Tibial artery (tissue), 4 donors: ENCODE measurements at regions not wholly inside any gene's neighbourhood (a gene's known extent, or its start where the extent isn't known, plus 50 kb on each side); places are given as distances from the start of the nearest gene placed in this dataset.

ENCODE experiments used
- DNase-seq, 2 donors: peaks; one replicate each; pipeline ENCODE4 v3.0.0-alpha.2; 2019
- H3K27ac ChIP-seq, 2 donors: fragments of 200-600 bp; sonication (generic) in 1 of 2; 1 replicate in 1 of 2; 2 replicates in 1 of 2; pipeline ENCODE4 v1.5.1; 2018 to 2019; ENCODE audit warnings: mild to moderate bottlenecking in 1 of 2
- H3K27me3 ChIP-seq, 2 donors: fragments of 200-600 bp; sonication (generic) in 1 of 2; one replicate each; pipeline versions ENCODE4 v1.5.1 to v1.6.0; 2016 to 2019
- H3K36me3 ChIP-seq, 3 donors: fragments of 200-600 bp; sonication (generic) in 2 of 3; one replicate each; pipeline ENCODE4 v1.5.1; 2016 to 2019; ENCODE audit warnings: mild to moderate bottlenecking in 2 of 3
- H3K4me1 ChIP-seq, 4 donors: fragments of 200-600 bp; sonication (generic) in 2 of 4; 1 replicate in 3 of 4; 2 replicates in 1 of 4; pipeline ENCODE4 v1.5.1; 2016 to 2019
- H3K4me3 ChIP-seq, 2 donors: fragments of 200-600 bp; sonication (generic) in 1 of 2; 1 replicate in 1 of 2; 2 replicates in 1 of 2; pipeline ENCODE4 v1.5.1; 2018 to 2019; ENCODE audit warnings: mild to moderate bottlenecking in 2 of 2
- H3K9me3 ChIP-seq, 3 donors: fragments of 200-600 bp; sonication (generic) in 1 of 3; one replicate each; pipeline ENCODE4 v1.5.1; 2016 to 2019
- CTCF ChIP-seq, 2 experiments: fragments of 200-600 bp in 1 of 2; fragments of 450-650 bp in 1 of 2; IDR thresholded peaks; one replicate each; pipeline ENCODE4 v1.5.1; 2017 to 2019; ENCODE audit warnings: antibody characterized with exemption in 2 of 2, mild to moderate bottlenecking in 1 of 2, moderate library complexity in 1 of 2
- intact Hi-C: fragments of 100-400 bp; cut with DNase I; formaldehyde crosslinking; loops from one replicate; pipeline ENCODE4 v1.15.0; 2023; ENCODE audit warnings: low total_unique reads

GRCh38 chr1:239184561-239185244 is 201.7 kb upstream of the CHRM3 start:
- Histone ChIP-seq H3K27me3 (no peaks in the 10 kb centered on the region), H3K36me3 (no peaks in the 10 kb centered on the region), H3K4me1 (no peaks in the 10 kb centered on the region), H3K9me3 (no peaks in the 10 kb centered on the region), H3K27ac (no peak overlapping the region), H3K4me3 (no peak overlapping the region)
- no peak for DNase-seq
- no peak for TF ChIP-seq CTCF (IDR thresholded peaks at IDR 0.05)
- intact Hi-C loops: no loop called here

GRCh38 chr1:239178961-239179360 is 207.4 kb upstream of the CHRM3 start:
- intact Hi-C loops: no loop called here
- no peaks in the 10 kb centered on the region for H3K36me3 ChIP-seq

GRCh38 chr1:239174880-239175279 is 211.5 kb upstream of the CHRM3 start:
- no peaks in the 10 kb centered on the region for H3K4me1 ChIP-seq
- no peak for DNase-seq
- no peak overlapping the region for H3K4me3 ChIP-seq
- no peaks in the 10 kb centered on the region for H3K9me3 ChIP-seq
- no peaks in the 10 kb centered on the region for H3K36me3 ChIP-seq
- no peak for TF ChIP-seq CTCF (IDR thresholded peaks at IDR 0.05)
- no peak overlapping the region for H3K27ac ChIP-seq
- intact Hi-C loops: no loop called here
- no peaks in the 10 kb centered on the region for H3K27me3 ChIP-seq

More at GRCh38 chr1:239178961-239179360, 207.4 kb upstream of the CHRM3 start:
- no peak for TF ChIP-seq CTCF (IDR thresholded peaks at IDR 0.05)
- Histone ChIP-seq H3K4me3 (no peak overlapping the region), H3K4me1 (no peaks in the 10 kb centered on the region), H3K27ac (no peak overlapping the region), H3K9me3 (no peaks in the 10 kb centered on the region), H3K27me3 (no peaks in the 10 kb centered on the region)
- no peak for DNase-seq

GRCh38 chr1:239170828-239171227 is 215.5 kb upstream of the CHRM3 start:
- TF ChIP-seq CTCF (IDR thresholded peaks at IDR 0.05): no peak
- DNase-seq: no peak
- H3K27ac ChIP-seq: no peak overlapping the region
- H3K27me3 ChIP-seq: no peaks in the 10 kb centered on the region
- H3K9me3 ChIP-seq: peaks cover 0 to 13% (median 0%) of the 10 kb centered on the region in 3 donors
- no peaks in the 10 kb centered on the region for H3K4me1 ChIP-seq
- no peak overlapping the region for H3K4me3 ChIP-seq
- no peaks in the 10 kb centered on the region for H3K36me3 ChIP-seq
- intact Hi-C loops: no loop called here

GRCh38 chr1:239169276-239169675 is 217.1 kb upstream of the CHRM3 start:
- Histone ChIP-seq H3K27ac (no peak overlapping the region), H3K9me3 (peaks cover 0 to 13% (median 0%) of the 10 kb centered on the region in 3 donors), H3K27me3 (no peaks in the 10 kb centered on the region), H3K4me1 (no peaks in the 10 kb centered on the region), H3K36me3 (no peaks in the 10 kb centered on the region), H3K4me3 (no peak overlapping the region)
- intact Hi-C loops: no loop called here
- no peak for DNase-seq
- no peak for TF ChIP-seq CTCF (IDR thresholded peaks at IDR 0.05)
